Parathyroid adenoma (tissue), 2 donors: ENCODE measurements at regions not wholly inside any gene's neighbourhood (a gene's known extent, or its start where the extent isn't known, plus 50 kb on each side); places are given as distances from the start of the nearest gene placed in this dataset.

Experiments
- H2AFZ ChIP-seq: fragments of 300-600 bp; sonication (generic); one replicate; pipeline ENCODE4 v1.7.0; 2017; ENCODE audit warnings: antibody characterized with exemption, mild to moderate bottlenecking
- H3K27ac ChIP-seq: fragments of 300-600 bp; sonication (generic); one replicate; pipeline ENCODE4 v1.7.0; 2017
- H3K27me3 ChIP-seq: fragments of 300-600 bp; sonication (generic); one replicate; pipeline ENCODE4 v1.7.0; 2017; ENCODE audit warnings: low read length; ENCODE audit not compliant: control insufficient read depth, insufficient read depth
- H3K36me3 ChIP-seq: fragments of 300-600 bp; sonication (generic); one replicate; pipeline ENCODE4 v1.7.0; 2017; ENCODE audit warnings: low read length; ENCODE audit not compliant: control insufficient read depth, insufficient read depth
- H3K4me1 ChIP-seq: fragments of 300-600 bp; sonication (generic); one replicate; pipeline ENCODE4 v1.7.0; 2017; ENCODE audit warnings: control low read depth
- H3K4me2 ChIP-seq: fragments of 300-600 bp; sonication (generic); one replicate; pipeline ENCODE4 v1.7.0; 2017; ENCODE audit warnings: low read length
- H3K4me3 ChIP-seq: fragments of 300-600 bp; sonication (generic); one replicate; pipeline ENCODE4 v1.7.0; 2017; ENCODE audit warnings: low read depth, low read length
- H3K79me2 ChIP-seq: fragments of 300-600 bp; sonication (generic); one replicate; pipeline ENCODE4 v1.7.0; 2017; ENCODE audit warnings: control low read depth
- H3K9ac ChIP-seq: fragments of 300-600 bp; sonication (generic); one replicate; pipeline ENCODE4 v1.7.0; 2017; ENCODE audit warnings: mild to moderate bottlenecking
- H3K9me3 ChIP-seq: fragments of 300-600 bp; sonication (generic); one replicate; pipeline ENCODE4 v1.7.0; 2017; ENCODE audit warnings: low read length; ENCODE audit not compliant: control insufficient read depth
- CTCF ChIP-seq: fragments of 300-600 bp; sonication (generic); IDR thresholded peaks from one replicate; pipeline ENCODE4 v1.7.0; 2017; ENCODE audit warnings: antibody characterized with exemption, mild to moderate bottlenecking
- donor health status: primary hyperparathyroidism.

- Histone ChIP-seq H3K27ac (no peak overlapping the region), H3K4me3 (no peak overlapping the region), H3K36me3 (no peaks in the 10 kb centered on the region), H3K9me3 (no peaks in the 10 kb centered on the region), H3K27me3 (no peaks in the 10 kb centered on the region), H3K9ac (no peak overlapping the region), H3K4me1 (peaks cover 3% of the 10 kb centered on the region), H3K4me2 (no peak overlapping the region), H3K79me2 (no peaks in the 10 kb centered on the region), H2AFZ (no peak overlapping the region)
- TF ChIP-seq CTCF, result no peak
These were observed 843.9 kb downstream of the QKI start for GRCh38 chr6:164258421-164258820.

- Histone ChIP-seq H3K4me2 (no peak overlapping the region), H3K9me3 (no peaks in the 10 kb centered on the region), H2AFZ (no peak overlapping the region), H3K4me1 (no peaks in the 10 kb centered on the region), H3K27ac (no peak overlapping the region), H3K36me3 (no peaks in the 10 kb centered on the region), H3K9ac (no peak overlapping the region), H3K79me2 (no peaks in the 10 kb centered on the region), H3K27me3 (no peaks in the 10 kb centered on the region), H3K4me3 (no peak overlapping the region)
- TF ChIP-seq CTCF, result no peak
These were observed 838.4 kb downstream of the QKI start for GRCh38 chr6:164252948-164253347.

GRCh38 chr6:164252291-164252690 is 837.8 kb downstream of the QKI start:
- Histone ChIP-seq H3K27me3 (no peaks in the 10 kb centered on the region), H3K9ac (no peak overlapping the region), H3K4me3 (no peak overlapping the region), H3K4me2 (no peak overlapping the region), H3K36me3 (no peaks in the 10 kb centered on the region), H2AFZ (no peak overlapping the region), H3K4me1 (no peaks in the 10 kb centered on the region), H3K9me3 (no peaks in the 10 kb centered on the region), H3K79me2 (no peaks in the 10 kb centered on the region), H3K27ac (no peak overlapping the region)
- TF ChIP-seq CTCF, result no peak

- no peak overlapping the region for H3K9ac ChIP-seq
- H3K27ac ChIP-seq, result no peak overlapping the region
- no peaks in the 10 kb centered on the region for H3K36me3 ChIP-seq
- no peak for TF ChIP-seq CTCF
- no peaks in the 10 kb centered on the region for H3K27me3 ChIP-seq
- no peaks in the 10 kb centered on the region for H3K4me1 ChIP-seq
- H3K79me2 ChIP-seq, result no peaks in the 10 kb centered on the region
- H3K4me3 ChIP-seq, result no peak overlapping the region
- no peak overlapping the region for H2AFZ ChIP-seq
- H3K4me2 ChIP-seq, result no peak overlapping the region
- no peaks in the 10 kb centered on the region for H3K9me3 ChIP-seq
These were observed 832.6 kb downstream of the QKI start for GRCh38 chr6:164247106-164247505.

- no peaks in the 10 kb centered on the region for H3K27me3 ChIP-seq
- H3K27ac ChIP-seq, result no peak overlapping the region
- H2AFZ ChIP-seq, result no peak overlapping the region
- H3K36me3 ChIP-seq, result no peaks in the 10 kb centered on the region
- H3K4me3 ChIP-seq, result no peak overlapping the region
- H3K4me2 ChIP-seq, result no peak overlapping the region
- no peaks in the 10 kb centered on the region for H3K4me1 ChIP-seq
- H3K9me3 ChIP-seq, result no peaks in the 10 kb centered on the region
- no peak overlapping the region for H3K9ac ChIP-seq
- TF ChIP-seq CTCF, result no peak
- H3K79me2 ChIP-seq, result no peaks in the 10 kb centered on the region
These were observed 831.6 kb downstream of the QKI start for GRCh38 chr6:164246082-164246481.
